A549 (cell line): ENCODE measurements at regions not wholly inside any gene's neighbourhood (a gene's known extent, or its start where the extent isn't known, plus 50 kb on each side); places are given as distances from the start of the nearest gene placed in this dataset.

Experiments
- ATAC-seq, 2 experiments: fragments of 200-7000 bp in 1 of 2; fragments of >200 bp in 1 of 2; cut with Nextera tagmentation in 1 of 2; cut with Tn5 transposase in 1 of 2; 3 replicates each; pipeline versions ENCODE4 v1.8.0 to v1.9.1; 2018 to 2020; ENCODE audit warnings: mild to moderate bottlenecking in 1 of 2, moderate library complexity in 1 of 2
- CTCF ChIA-PET: fragments of 300-600 bp; sonication (Branson Sonifier 250); formaldehyde crosslinking; extraction: SDS; loops from one replicate; lab custom pipeline; 2021; ENCODE audit warnings: antibody characterized with exemption, inconsistent platforms; lab: Yijun Ruan, JAX
- POLR2A ChIA-PET: fragments of 350-600 bp; formaldehyde crosslinking; extraction: SDS; loops from one replicate; lab custom pipeline; 2021; ENCODE audit warnings: antibody characterized with exemption, inconsistent platforms; lab: Yijun Ruan, JAX
- DNase-seq, 2 experiments: peaks; one replicate each; pipeline versions ENCODE4 v3.0.0 to v3.0.0-alpha.2; 2011 to 2016; ENCODE audit warnings: low read depth in 1 of 2, low spot score in 1 of 2
- FAIRE-seq: peaks from 2 replicates; lab custom pipeline; 2011; peaks lifted over from hg19 to GRCh38; lab: Jason Lieb, UNC
- H3K27ac ChIP-seq, 2 experiments: fragments of >200 bp; sonication (Bioruptor Twin); formaldehyde crosslinking; 3 replicates each; pipeline ENCODE4 v1.5.1; 2016 to 2017
- H3K4me1 ChIP-seq: fragments of >200 bp; sonication (Bioruptor Twin); formaldehyde crosslinking; 3 replicates; pipeline ENCODE4 v1.6.1; 2016
- H3K4me2 ChIP-seq: fragments of >200 bp; sonication (Bioruptor Twin); formaldehyde crosslinking; 3 replicates; pipeline ENCODE4 v1.6.1; 2016
- H3K4me3 ChIP-seq: fragments of >200 bp; sonication (Bioruptor Twin); formaldehyde crosslinking; 3 replicates; pipeline ENCODE4 v1.5.1; 2016
- H3K9me3 ChIP-seq: fragments of >200 bp; sonication (Bioruptor Twin); formaldehyde crosslinking; 3 replicates; pipeline ENCODE4 v1.6.1; 2016
- CBX2 ChIP-seq: fragments of 200-600 bp; sonication (generic); IDR thresholded peaks from 2 replicates; pipeline ENCODE4 v1.6.1; 2016; ENCODE audit warnings: low read depth, mild to moderate bottlenecking, borderline replicate concordance
- CHD2 ChIP-seq: fragments of 150-350 bp; IDR thresholded peaks from 2 replicates; pipeline ENCODE4 v1.6.1; 2014; ENCODE audit warnings: low read length; ENCODE audit not compliant: partially characterized antibody
- EHMT2 ChIP-seq: fragments of 200-600 bp; sonication (generic); IDR thresholded peaks from 2 replicates; pipeline ENCODE4 v1.6.1; 2016; ENCODE audit warnings: antibody characterized with exemption, low read depth, mild to moderate bottlenecking, moderate library complexity
- ELK1 ChIP-seq: fragments of 150-350 bp; IDR thresholded peaks from 2 replicates; pipeline ENCODE4 v1.6.1; 2014; ENCODE audit warnings: low read depth, mild to moderate bottlenecking, low read length
- FOSB ChIP-seq: fragments of 250-450 bp; sonication (Bioruptor Pico); IDR thresholded peaks from 2 replicates; pipeline ENCODE4 v1.5.0; 2020; ENCODE audit warnings: mild to moderate bottlenecking, moderate library complexity
- GATA3 ChIP-seq: IDR thresholded peaks from 2 replicates; pipeline ENCODE4 v1.6.1; 2012; ENCODE audit warnings: borderline replicate concordance
- HEYL ChIP-seq: fragments of 250-450 bp; sonication (Bioruptor Pico); IDR thresholded peaks from 2 replicates; pipeline ENCODE4 v1.8.0; 2021; ENCODE audit warnings: mild to moderate bottlenecking, moderate library complexity
- HMGXB4 ChIP-seq: fragments of 250-450 bp; sonication (Bioruptor Pico); IDR thresholded peaks from 2 replicates; pipeline ENCODE4 v1.5.0; 2021; ENCODE audit warnings: mild to moderate bottlenecking, moderate library complexity, borderline replicate concordance
- HOXA7 ChIP-seq: fragments of 250-450 bp; sonication (Bioruptor Pico); IDR thresholded peaks from 2 replicates; pipeline ENCODE4 v1.5.0; 2020; ENCODE audit warnings: mild to moderate bottlenecking, moderate library complexity
- JUN ChIP-seq, 2 experiments: fragments of >200 bp; sonication (Bioruptor Twin); formaldehyde crosslinking; IDR thresholded peaks; 2 replicates in 1 of 2; 3 replicates in 1 of 2; pipeline ENCODE4 v1.6.1; 2016 to 2017
- JUNB ChIP-seq: fragments of >200 bp; sonication (Bioruptor Twin); formaldehyde crosslinking; IDR thresholded peaks from 2 replicates; pipeline ENCODE4 v1.6.1; 2016
- KDM5A ChIP-seq: fragments of 200-600 bp; sonication (generic); IDR thresholded peaks from 2 replicates; pipeline ENCODE4 v1.6.1; 2016; ENCODE audit warnings: antibody characterized with exemption, mild to moderate bottlenecking
- MAFK ChIP-seq: fragments of 450-650 bp; IDR thresholded peaks from 2 replicates; pipeline ENCODE4 v1.6.1; 2014; ENCODE audit not compliant: partially characterized antibody
- MAX ChIP-seq: IDR thresholded peaks from 2 replicates; pipeline ENCODE4 v1.6.1; 2012
- NR3C1 ChIP-seq: fragments of >200 bp; sonication (Bioruptor Twin); formaldehyde crosslinking; IDR thresholded peaks from 3 replicates; pipeline ENCODE4 v1.6.1; 2017
- PBX3 ChIP-seq: IDR thresholded peaks from 2 replicates; pipeline ENCODE4 v1.6.1; 2012
- POLR2A ChIP-seq: IDR thresholded peaks from 2 replicates; pipeline ENCODE4 v1.6.1; 2012; ENCODE audit warnings: mild to moderate bottlenecking, low read length
- RFX5 ChIP-seq: fragments of 450-650 bp; IDR thresholded peaks from 2 replicates; pipeline ENCODE4 v1.7.1; 2014; ENCODE audit warnings: antibody characterized with exemption, mild to moderate bottlenecking, moderate library complexity
- SREBF2 ChIP-seq: fragments of 450-650 bp; IDR thresholded peaks from 2 replicates; pipeline ENCODE4 v1.6.1; 2014; ENCODE audit warnings: mild to moderate bottlenecking, moderate library complexity
- TFCP2L1 ChIP-seq: fragments of 250-450 bp; sonication (Bioruptor Pico); IDR thresholded peaks from 2 replicates; pipeline ENCODE4 v1.5.0; 2021; ENCODE audit warnings: mild to moderate bottlenecking
- USF2 ChIP-seq: fragments of 450-650 bp; IDR thresholded peaks from 2 replicates; pipeline ENCODE4 v1.6.1; 2014; ENCODE audit warnings: antibody characterized with exemption
- ZSCAN20 ChIP-seq: fragments of 250-450 bp; sonication (Bioruptor Pico); IDR thresholded peaks from 2 replicates; pipeline ENCODE4 v1.8.0; 2022; ENCODE audit warnings: mild to moderate bottlenecking, moderate library complexity
- WGBS: methylation state at CpG from one replicate; pipeline ENCODE4 v1.1.6; 2017; ENCODE audit errors: missing lambda C conversion rate; 5-methylcytosine and 5-hydroxymethylcytosine counted together

GRCh38 chr6:48912503-48912902, 550.5 kb downstream of the MMUT start:
- Histone ChIP-seq H3K4me2 (no peak overlapping the region), H3K27ac (no peak overlapping the region), H3K4me1 (no peaks in the 10 kb centered on the region), H3K9me3 (no peaks in the 10 kb centered on the region), H3K4me3 (no peak overlapping the region)
- ATAC-seq (no peak), FAIRE-seq (no peak), DNase-seq (no peak)
- CTCF ChIA-PET = no interaction called here
- 85% methylated on average over 2 of the region's 2 CpGs for WGBS
- TF ChIP-seq EHMT2 (no peak), CBX2 (no peak), CHD2 (no peak), MAFK (no peak), HMGXB4 (CRISPR knock-in tag) (no peak), ZSCAN20 (CRISPR knock-in tag) (no peak), PBX3 (no peak), USF2 (no peak), HOXA7 (no peak), FOSB (CRISPR knock-in tag) (no peak), SREBF2 (no peak), ELK1 (no peak)
- POLR2A ChIA-PET = no interaction called here

- H3K4me3 ChIP-seq = no peak overlapping the region
- H3K4me1 ChIP-seq = no peaks in the 10 kb centered on the region
- ATAC-seq (no peak), DNase-seq (no peak), FAIRE-seq (no peak)
- POLR2A ChIA-PET = no interaction called here
- TF ChIP-seq ELK1 (no peak), FOSB (CRISPR knock-in tag) (no peak), GATA3 (no peak), EHMT2 (no peak), JUNB (no peak), PBX3 (no peak), RFX5 (no peak), KDM5A (no peak), ZSCAN20 (CRISPR knock-in tag) (no peak), NR3C1 (no peak), TFCP2L1 (no peak), POLR2A (no peak), HEYL (CRISPR knock-in tag) (no peak), JUN (IDR thresholded peaks at IDR 0.05) (no peak), MAX (no peak)
- CTCF ChIA-PET = no interaction called here
- H3K9me3 ChIP-seq = no peaks in the 10 kb centered on the region
- no peak overlapping the region for H3K27ac ChIP-seq
- H3K4me2 ChIP-seq = no peak overlapping the region
Measured at GRCh38 chr6:48904809-48905208, 558.2 kb downstream of the MMUT start.
